GM12878 (cell line): ENCODE measurements at regions not wholly inside any gene's neighbourhood (a gene's known extent, or its start where the extent isn't known, plus 50 kb on each side); places are given as distances from the start of the nearest gene placed in this dataset.

Source experiments
- CBFB ChIP-seq: IDR thresholded peaks from 2 replicates; pipeline ENCODE4 v1.6.1; 2016; ENCODE audit warnings: antibody characterized with exemption, low read depth
- EZH2 ChIP-seq: IDR thresholded peaks from 2 replicates; pipeline ENCODE4 v1.6.1; 2012; ENCODE audit warnings: low read depth, mild to moderate bottlenecking, control low read depth, inconsistent platforms, low read length, borderline replicate concordance; ENCODE audit not compliant: control insufficient read depth
- GATAD2B ChIP-seq: fragments of 450-650 bp; conservative IDR thresholded peaks from 2 replicates; pipeline ENCODE4 v1.6.1; 2017; ENCODE audit warnings: low read depth, mild to moderate bottlenecking, moderate library complexity
- IRF5 ChIP-seq: fragments of 450-650 bp; IDR thresholded peaks from 2 replicates; pipeline ENCODE4 v1.6.1; 2017; ENCODE audit warnings: borderline replicate concordance
- LARP7 ChIP-seq: fragments of 450-650 bp; IDR thresholded peaks from 2 replicates; pipeline ENCODE4 v1.6.1; 2017; ENCODE audit warnings: mild to moderate bottlenecking
- NR2F1 ChIP-seq: fragments of 450-650 bp; conservative IDR thresholded peaks from 2 replicates; pipeline ENCODE4 v1.6.1; 2017; ENCODE audit warnings: mild to moderate bottlenecking
- SUPT20H ChIP-seq: IDR thresholded peaks from 2 replicates; pipeline ENCODE4 v1.6.1; 2011; ENCODE audit warnings: low read depth, mild to moderate bottlenecking, low read length, moderate library complexity, borderline replicate concordance; ENCODE audit not compliant: control insufficient read depth
- ZBTB4 ChIP-seq: fragments of 450-650 bp; formaldehyde crosslinking; IDR thresholded peaks from 2 replicates; pipeline ENCODE4 v1.4.0; 2022; ENCODE audit warnings: mild to moderate bottlenecking, moderate library complexity

- TF ChIP-seq ZBTB4 (CRISPR knock-in tag): no peak
- TF ChIP-seq EZH2: no peak
- no peak for TF ChIP-seq IRF5
- no peak for TF ChIP-seq LARP7
- no peak for TF ChIP-seq GATAD2B
- TF ChIP-seq CBFB: no peak
- no peak for TF ChIP-seq NR2F1
- no peak for TF ChIP-seq SUPT20H
These were observed 221.7 kb upstream of the ECI2 start (continued) for GRCh38 chr6:4356899-4357659.
